Lower leg skin (tissue), 4 donors: ENCODE measurements at regions not wholly inside any gene's neighbourhood (a gene's known extent, or its start where the extent isn't known, plus 50 kb on each side); places are given as distances from the start of the nearest gene placed in this dataset.

Experiments
- DNase-seq, 2 donors: peaks; one replicate each; pipeline ENCODE4 v3.0.0-alpha.2; 2019; ENCODE audit warnings: low spot score in 2 of 2
- H3K4me3 ChIP-seq: fragments of 200-600 bp; sonication (generic); 2 replicates; pipeline ENCODE4 v1.5.1; 2017; ENCODE audit warnings: mild to moderate bottlenecking, low read depth; ENCODE audit not compliant: poor library complexity, severe bottlenecking
- CTCF ChIP-seq, 3 donors: fragments of 450-650 bp; IDR thresholded peaks; one replicate each; pipeline ENCODE4 v1.5.1; 2016; ENCODE audit warnings: antibody characterized with exemption in 3 of 3, mild to moderate bottlenecking in 3 of 3, moderate library complexity in 2 of 3
- POLR2A ChIP-seq, 2 donors: fragments of 450-650 bp; IDR thresholded peaks; one replicate each; pipeline ENCODE4 v1.6.1; 2016 to 2017; ENCODE audit warnings: antibody characterized with exemption in 2 of 2, mild to moderate bottlenecking in 1 of 2, moderate library complexity in 1 of 2
- WGBS, 2 donors: methylation state at CpG; one replicate each; pipeline ENCODE4 v1.1.5; 2018; 5-methylcytosine and 5-hydroxymethylcytosine counted together
- intact Hi-C: fragments of 100-400 bp; cut with DNase I; formaldehyde crosslinking; loops from one replicate; pipeline ENCODE4 v1.15.0; 2023; ENCODE audit warnings: low total_unique reads

- peak in 1 of 2 donors; percentile 74 for DNase-seq
- TF ChIP-seq CTCF (IDR thresholded peaks at IDR 0.05) (no peak), POLR2A (IDR thresholded peaks at IDR 0.05) (no peak)
- intact Hi-C loops = no loop called here
- WGBS, 2 donors = 73 to 84% methylated on average over 10 of the region's 10 CpGs
- no peak overlapping the region for H3K4me3 ChIP-seq
Measured at GRCh38 chr11:44452827-44453572, 112.5 kb upstream of the CD82 start.

GRCh38 chr11:44453871-44454270 is 111.6 kb upstream of the CD82 start:
- TF ChIP-seq CTCF (IDR thresholded peaks at IDR 0.05) = no peak
- no peak for TF ChIP-seq POLR2A (IDR thresholded peaks at IDR 0.05)
- peak in 1 of 2 donors; percentile 76 for DNase-seq
- H3K4me3 ChIP-seq = no peak overlapping the region
- intact Hi-C loops = no loop called here
- 81 to 85% methylated on average over 5 of the region's 5 CpGs for WGBS, 2 donors

GRCh38 chr11:44454666-44455065 is 110.8 kb upstream of the CD82 start:
- DNase-seq = peak in 1 of 2 donors; percentile 29
- intact Hi-C loops = no loop called here
- H3K4me3 ChIP-seq = no peak overlapping the region
- 63 to 66% methylated on average over 4 of the region's 4 CpGs for WGBS, 2 donors
- TF ChIP-seq POLR2A (IDR thresholded peaks at IDR 0.05) = no peak
- no peak for TF ChIP-seq CTCF (IDR thresholded peaks at IDR 0.05)

- intact Hi-C loops = no loop called here
- peak in 1 of 2 donors; percentile 57 for DNase-seq
- 47 to 66% methylated on average over 11 of the region's 11 CpGs for WGBS, 2 donors
Measured at GRCh38 chr11:44456544-44457300, 108.7 kb upstream of the CD82 start.

GRCh38 chr11:44457862-44458261 is 107.6 kb upstream of the CD82 start:
- H3K4me3 ChIP-seq = no peak overlapping the region
- peak in 1 of 2 donors; percentile 14 for DNase-seq
- TF ChIP-seq POLR2A (IDR thresholded peaks at IDR 0.05) (no peak), CTCF (IDR thresholded peaks at IDR 0.05) (no peak)
- intact Hi-C loops = no loop called here

More at GRCh38 chr11:44456544-44457300, 108.7 kb upstream of the CD82 start:
- H3K4me3 ChIP-seq = no peak overlapping the region
- TF ChIP-seq POLR2A (IDR thresholded peaks at IDR 0.05) (no peak), CTCF (IDR thresholded peaks at IDR 0.05) (no peak)
